Putamen (tissue), 1 donor: ENCODE measurements at regions not wholly inside any gene's neighbourhood (a gene's known extent, or its start where the extent isn't known, plus 50 kb on each side); places are given as distances from the start of the nearest gene placed in this dataset.
"Not testable (repeated sequence)": the region's sequence is repeated elsewhere in the genome, so short reads cannot be mapped to it uniquely, and the experiment has no call there.

ENCODE experiments used
- DNase-seq: peaks from one replicate; pipeline ENCODE4 v3.0.0-alpha.2; 2016; ENCODE audit warnings: low spot score

- no peak for DNase-seq
Observed at GRCh38 chr3:88677298-88677697, 430.1 kb upstream of the EPHA3 start.

GRCh38 chr3:88678747-88679146 is 428.7 kb upstream of the EPHA3 start:
- no peak for DNase-seq

- DNase-seq: no peak
Observed at GRCh38 chr3:88690287-88690686, 417.1 kb upstream of the EPHA3 start.

- no peak for DNase-seq
Observed at GRCh38 chr3:88691081-88691480, 416.3 kb upstream of the EPHA3 start.

GRCh38 chr3:88703501-88704059 is 403.8 kb upstream of the EPHA3 start:
- DNase-seq: no peak

GRCh38 chr3:88704338-88704737 is 403.1 kb upstream of the EPHA3 start:
- no peak for DNase-seq

- no peak for DNase-seq
Observed at GRCh38 chr3:88707837-88708236, 399.6 kb upstream of the EPHA3 start.

- DNase-seq: no peak
Observed at GRCh38 chr3:88712552-88712951, 394.9 kb upstream of the EPHA3 start.

- DNase-seq: no peak
Observed at GRCh38 chr3:88713233-88713691, 394.2 kb upstream of the EPHA3 start.

- DNase-seq: no peak
Observed at GRCh38 chr3:88725440-88726165, 381.8 kb upstream of the EPHA3 start.

GRCh38 chr3:88732186-88732585 is 375.2 kb upstream of the EPHA3 start:
- no peak for DNase-seq

GRCh38 chr3:88742106-88742505 is 365.3 kb upstream of the EPHA3 start:
- DNase-seq: no peak

- DNase-seq: no peak
Observed at GRCh38 chr3:88742674-88743507, 364.5 kb upstream of the EPHA3 start.

GRCh38 chr3:88744896-88745295 is 362.5 kb upstream of the EPHA3 start:
- no peak for DNase-seq

GRCh38 chr3:88747145-88747544 is 360.3 kb upstream of the EPHA3 start:
- not testable (repeated sequence) for DNase-seq

- DNase-seq: no peak
Observed at GRCh38 chr3:88758676-88759075, 348.7 kb upstream of the EPHA3 start.

- no peak for DNase-seq
Observed at GRCh38 chr3:88767746-88768145, 339.7 kb upstream of the EPHA3 start.

GRCh38 chr3:88773766-88774165 is 333.7 kb upstream of the EPHA3 start:
- DNase-seq: no peak

GRCh38 chr3:88775026-88775690 is 332.3 kb upstream of the EPHA3 start:
- no peak for DNase-seq

- DNase-seq: no peak
Observed at GRCh38 chr3:88779482-88779881, 327.9 kb upstream of the EPHA3 start.

- DNase-seq: no peak
Observed at GRCh38 chr3:88784925-88785324, 322.5 kb upstream of the EPHA3 start.

- DNase-seq: no peak
Observed at GRCh38 chr3:88785841-88786240, 321.6 kb upstream of the EPHA3 start.
